ENCODE measurements at regions not wholly inside any gene's neighbourhood (a gene's known extent, or its start where the extent isn't known, plus 50 kb on each side); places are given as distances from the start of the nearest gene placed in this dataset.

DNA sequence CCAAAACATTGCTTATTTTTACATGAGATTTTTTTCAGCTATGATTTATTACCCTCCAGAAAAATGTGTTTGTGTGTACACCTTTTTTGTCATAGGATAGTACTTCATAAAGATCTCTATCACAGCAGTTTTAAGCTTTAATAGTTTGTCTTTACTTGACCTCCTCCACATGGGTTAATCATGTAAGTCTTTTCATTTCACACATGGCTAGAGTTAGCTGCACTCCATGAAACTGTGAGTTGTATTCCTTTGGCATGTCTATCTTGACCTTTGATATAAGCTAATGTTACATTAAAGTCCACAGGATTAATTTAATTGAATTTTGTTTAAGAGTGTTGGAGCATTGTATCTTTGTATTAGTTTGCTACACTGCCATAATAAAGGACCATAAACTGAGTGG lies 217.1 kb downstream of the OTOL1 start:
- Histone ChIP-seq H3K27me3 (no peaks in the 10 kb centered on the region), H3K4me1 (no peaks in the 10 kb centered on the region), H3K27ac (no peak overlapping the region), H3K36me3 (replicated peaks in 1 of 2; ENCODE audit: insufficient read depth in 1 of 2, low read depth in 2 of 2) (no peaks in the 10 kb centered on the region), H3K4me3 (no peak overlapping the region), H3K9me3 (no peaks in the 10 kb centered on the region)
- DNase-seq (no peak), ATAC-seq (no peak)
- intact Hi-C loops (cut with DNase I) = no loop called here
- no peak for TF ChIP-seq POLR2A (IDR thresholded peaks at IDR 0.05)
- TF ChIP-seq, protein P1, sequence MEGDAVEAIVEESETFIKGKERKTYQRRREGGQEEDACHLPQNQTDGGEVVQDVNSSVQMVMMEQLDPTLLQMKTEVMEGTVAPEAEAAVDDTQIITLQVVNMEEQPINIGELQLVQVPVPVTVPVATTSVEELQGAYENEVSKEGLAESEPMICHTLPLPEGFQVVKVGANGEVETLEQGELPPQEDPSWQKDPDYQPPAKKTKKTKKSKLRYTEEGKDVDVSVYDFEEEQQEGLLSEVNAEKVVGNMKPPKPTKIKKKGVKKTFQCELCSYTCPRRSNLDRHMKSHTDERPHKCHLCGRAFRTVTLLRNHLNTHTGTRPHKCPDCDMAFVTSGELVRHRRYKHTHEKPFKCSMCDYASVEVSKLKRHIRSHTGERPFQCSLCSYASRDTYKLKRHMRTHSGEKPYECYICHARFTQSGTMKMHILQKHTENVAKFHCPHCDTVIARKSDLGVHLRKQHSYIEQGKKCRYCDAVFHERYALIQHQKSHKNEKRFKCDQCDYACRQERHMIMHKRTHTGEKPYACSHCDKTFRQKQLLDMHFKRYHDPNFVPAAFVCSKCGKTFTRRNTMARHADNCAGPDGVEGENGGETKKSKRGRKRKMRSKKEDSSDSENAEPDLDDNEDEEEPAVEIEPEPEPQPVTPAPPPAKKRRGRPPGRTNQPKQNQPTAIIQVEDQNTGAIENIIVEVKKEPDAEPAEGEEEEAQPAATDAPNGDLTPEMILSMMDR (IDR thresholded peaks at IDR 0.05) = no peak

DNA sequence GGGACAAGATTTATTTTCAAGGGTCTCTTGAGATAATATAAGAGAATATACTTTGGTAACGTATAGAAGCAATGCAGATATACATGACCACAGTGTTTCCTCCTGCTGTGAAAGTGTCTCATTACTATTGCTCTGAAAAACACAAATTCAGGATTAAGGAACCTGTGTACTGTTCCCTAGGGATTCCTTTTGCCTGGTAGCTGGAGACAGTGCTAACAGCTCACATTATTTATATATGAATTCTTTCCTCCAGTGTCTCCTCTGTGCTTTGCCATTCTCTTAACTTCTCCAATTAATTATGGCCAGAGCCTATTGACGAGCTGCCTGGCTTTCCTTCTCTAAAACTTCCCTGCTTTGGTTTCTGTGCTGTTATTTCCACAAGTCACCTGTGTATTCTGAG lies 235.4 kb downstream of the OTOL1 start:
- H3K4me3 ChIP-seq = no peak overlapping the region
- H3K27me3 ChIP-seq = no peaks in the 10 kb centered on the region
- ATAC-seq (no peak), DNase-seq (no peak)
- 52 to 58% methylated on average over 2 of the region's 2 CpGs for WGBS, 2 donors
- TF ChIP-seq, protein P1 (IDR thresholded peaks at IDR 0.05) = no peak
- TF ChIP-seq POLR2A (IDR thresholded peaks at IDR 0.05) = no peak
- no peaks in the 10 kb centered on the region for H3K4me1 ChIP-seq
- H3K9me3 ChIP-seq = no peaks in the 10 kb centered on the region
- H3K27ac ChIP-seq = no peak overlapping the region
- H3K36me3 ChIP-seq (replicated peaks in 1 of 2; ENCODE audit: insufficient read depth in 1 of 2, low read depth in 2 of 2) = no peaks in the 10 kb centered on the region
- intact Hi-C loops (cut with DNase I) = no loop called here

- H3K27ac ChIP-seq = no peak overlapping the region
- TF ChIP-seq, protein P1 (IDR thresholded peaks at IDR 0.05) = no peak
- TF ChIP-seq POLR2A (IDR thresholded peaks at IDR 0.05) = no peak
- intact Hi-C loops (cut with DNase I) = no loop called here
- H3K4me3 ChIP-seq = no peak overlapping the region
- H3K4me1 ChIP-seq = no peaks in the 10 kb centered on the region
- no peak for ATAC-seq
- DNase-seq = no peak
- H3K27me3 ChIP-seq = no peaks in the 10 kb centered on the region
- no peaks in the 10 kb centered on the region for H3K36me3 ChIP-seq (replicated peaks in 1 of 2; ENCODE audit: insufficient read depth in 1 of 2, low read depth in 2 of 2)
- no peaks in the 10 kb centered on the region for H3K9me3 ChIP-seq
These were observed 240.6 kb downstream of the OTOL1 start for GRCh38 chr3:161737171-161737570.

DNA sequence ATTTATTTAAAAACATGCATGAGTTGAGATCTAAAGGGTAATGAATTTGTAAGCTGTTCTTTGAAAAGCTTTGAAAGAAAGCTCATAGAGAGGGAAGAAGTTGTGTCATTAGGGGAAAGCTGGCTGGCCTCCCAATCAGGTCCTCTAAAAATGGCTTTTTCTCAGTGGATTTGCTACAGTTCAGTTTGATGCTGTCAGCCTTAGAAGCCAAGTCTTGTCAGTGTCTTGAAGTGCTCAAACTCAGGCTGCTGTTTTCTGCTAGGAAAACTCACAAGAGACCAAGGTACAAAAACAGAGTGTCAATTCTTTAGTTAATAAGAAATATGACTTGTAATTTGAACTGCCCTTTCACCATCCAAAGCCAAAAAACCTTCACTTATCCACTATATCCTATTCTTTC lies 243.8 kb downstream of the OTOL1 start:
- intact Hi-C loops (cut with DNase I) = no loop called here
- no peak for DNase-seq
- ATAC-seq = no peak

DNA sequence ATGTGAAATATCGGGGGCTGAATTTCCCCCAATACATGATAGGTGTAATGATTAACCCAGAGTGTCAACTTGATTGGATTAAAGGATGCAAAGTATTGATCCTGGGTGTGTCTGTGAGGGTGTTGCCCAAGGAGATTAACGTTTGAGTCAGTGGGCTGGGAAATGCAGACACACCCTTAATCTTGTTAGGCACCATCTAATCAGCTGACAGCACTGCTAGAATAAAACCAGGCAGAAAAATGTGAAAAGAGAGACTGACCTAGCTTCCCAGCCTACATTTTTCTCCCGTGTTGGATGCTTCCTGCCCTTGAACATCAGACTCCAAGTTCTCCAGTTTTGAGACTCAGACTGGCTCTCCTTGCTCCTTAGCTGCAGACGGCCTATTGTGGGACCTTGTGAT lies 247.8 kb downstream of the OTOL1 start:
- ATAC-seq (no peak), DNase-seq (no peak)
- Histone ChIP-seq H3K4me3 (no peak overlapping the region), H3K4me1 (no peaks in the 10 kb centered on the region), H3K9me3 (no peaks in the 10 kb centered on the region), H3K27me3 (no peaks in the 10 kb centered on the region), H3K27ac (no peak overlapping the region), H3K36me3 (replicated peaks in 1 of 2; ENCODE audit: insufficient read depth in 1 of 2, low read depth in 2 of 2) (no peaks in the 10 kb centered on the region)
- TF ChIP-seq POLR2A (IDR thresholded peaks at IDR 0.05) = no peak
- TF ChIP-seq, protein P1 (IDR thresholded peaks at IDR 0.05) = no peak
- intact Hi-C loops (cut with DNase I) = no loop called here
- 38 to 40% methylated on average over 4 of the region's 4 CpGs for WGBS, 2 donors

More for the DNA sequence above, 243.8 kb downstream of the OTOL1 start:
- TF ChIP-seq, protein P1 (IDR thresholded peaks at IDR 0.05) = no peak
- no peak for TF ChIP-seq POLR2A (IDR thresholded peaks at IDR 0.05)
- H3K4me3 ChIP-seq = no peak overlapping the region
- no peak overlapping the region for H3K27ac ChIP-seq
- H3K4me1 ChIP-seq = no peaks in the 10 kb centered on the region
- no peaks in the 10 kb centered on the region for H3K27me3 ChIP-seq
- H3K36me3 ChIP-seq (replicated peaks in 1 of 2; ENCODE audit: insufficient read depth in 1 of 2, low read depth in 2 of 2) = no peaks in the 10 kb centered on the region
- H3K9me3 ChIP-seq = no peaks in the 10 kb centered on the region

All from body of pancreas (tissue), 4 donors.